Subcutaneous abdominal adipose tissue (tissue), 5 donors: ENCODE measurements at regions not wholly inside any gene's neighbourhood (a gene's known extent, or its start where the extent isn't known, plus 50 kb on each side); places are given as distances from the start of the nearest gene placed in this dataset.
A peak's percentile ranks its signal among the peaks of the same experiment; 100 is the strongest.

ENCODE experiments used
- H3K27ac ChIP-seq: one replicate; pipeline ENCODE4 v1.7.0; 2013; ENCODE audit warnings: low read depth, mild to moderate bottlenecking, inconsistent platforms, low read length, moderate library complexity
- H3K27me3 ChIP-seq, 5 donors: one replicate each; pipeline ENCODE4 v1.7.0; 2013; ENCODE audit warnings: low read length in 5 of 5, inconsistent platforms in 1 of 5; ENCODE audit not compliant: control insufficient read depth in 5 of 5, insufficient read depth in 4 of 5
- H3K36me3 ChIP-seq, 5 donors: one replicate each; pipeline ENCODE4 v1.7.0; 2013; ENCODE audit warnings: low read length in 5 of 5; ENCODE audit not compliant: control insufficient read depth in 5 of 5, insufficient read depth in 5 of 5
- H3K4me1 ChIP-seq, 5 donors: one replicate each; pipeline ENCODE4 v1.7.0; 2013; ENCODE audit warnings: low read length in 5 of 5, mild to moderate bottlenecking in 3 of 5, moderate library complexity in 1 of 5; ENCODE audit not compliant: control insufficient read depth in 5 of 5, insufficient read depth in 5 of 5
- H3K4me3 ChIP-seq, 5 donors: one replicate each; pipeline ENCODE4 v1.7.0; 2013; ENCODE audit warnings: low read length in 5 of 5, low read depth in 1 of 5
- H3K9ac ChIP-seq, 5 donors: one replicate each; pipeline ENCODE4 v1.7.0; 2013; ENCODE audit warnings: low read length in 5 of 5, mild to moderate bottlenecking in 4 of 5, moderate library complexity in 3 of 5
- H3K9me3 ChIP-seq, 5 donors: one replicate each; pipeline ENCODE4 v1.7.0; 2013; ENCODE audit warnings: low read length in 5 of 5; ENCODE audit not compliant: control insufficient read depth in 5 of 5
- donor health status: healthy.
- donor health status: healthy.
- donor health status: healthy.
- donor health status: healthy.
- donor health status: healthy.

DNA sequence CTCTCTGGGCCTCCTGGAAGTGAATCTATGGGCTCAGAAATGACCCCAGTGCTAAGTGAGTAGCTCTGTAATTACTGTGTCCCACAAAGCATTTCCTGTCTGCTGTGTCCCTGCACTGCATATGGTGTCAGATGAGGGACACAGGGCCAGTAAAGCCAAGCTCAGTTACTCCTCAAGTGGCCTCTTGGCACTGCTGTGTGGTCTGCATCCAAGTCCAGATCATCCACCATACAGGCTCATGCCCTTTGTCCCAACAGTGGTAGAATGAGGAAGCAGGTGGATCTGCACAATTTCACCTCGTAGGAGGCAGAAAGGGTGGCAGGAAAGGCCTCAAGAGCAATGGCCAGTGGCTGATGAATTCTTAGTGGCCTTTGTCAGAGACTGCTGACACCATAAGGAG lies 146.8 kb downstream of the SOX9 start:
- Histone ChIP-seq H3K4me3 (no peak overlapping the region), H3K27ac (no peak overlapping the region), H3K9me3 (no peaks in the 10 kb centered on the region), H3K4me1 (peaks cover 3 to 15% (median 9%) of the 10 kb centered on the region in 5 donors), H3K9ac (no peak overlapping the region), H3K36me3 (no peaks in the 10 kb centered on the region), H3K27me3 (peaks cover 0 to 6% (median 0%) of the 10 kb centered on the region in 5 donors)

DNA sequence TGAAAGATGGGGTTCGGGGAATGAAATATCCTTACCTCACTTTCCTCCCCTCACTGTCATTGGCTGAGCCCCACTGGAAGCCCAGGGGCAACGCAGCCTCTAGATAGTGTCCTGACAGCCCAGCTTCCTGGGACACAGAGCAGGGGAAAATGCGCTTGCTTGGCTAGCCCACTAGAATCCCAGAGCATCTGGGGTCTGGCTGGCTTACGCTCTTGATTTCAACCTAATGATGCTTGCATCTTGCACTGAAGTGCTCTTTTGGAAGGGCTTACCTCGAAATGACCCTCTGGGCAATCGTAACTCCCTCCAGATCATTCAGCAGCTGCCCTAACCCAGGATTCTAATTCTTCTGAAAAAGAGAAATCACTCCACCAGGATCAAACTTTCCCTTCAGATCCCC lies 147.6 kb downstream of the SOX9 start:
- no peaks in the 10 kb centered on the region for H3K36me3 ChIP-seq
- no peak overlapping the region for H3K27ac ChIP-seq
- H3K9me3 ChIP-seq, result no peaks in the 10 kb centered on the region
- H3K4me1 ChIP-seq, result peaks cover 3 to 15% (median 9%) of the 10 kb centered on the region in 5 donors
- H3K4me3 ChIP-seq, result no peak overlapping the region
- peaks cover 0 to 6% (median 0%) of the 10 kb centered on the region in 5 donors for H3K27me3 ChIP-seq
- H3K9ac ChIP-seq, result no peak overlapping the region

DNA sequence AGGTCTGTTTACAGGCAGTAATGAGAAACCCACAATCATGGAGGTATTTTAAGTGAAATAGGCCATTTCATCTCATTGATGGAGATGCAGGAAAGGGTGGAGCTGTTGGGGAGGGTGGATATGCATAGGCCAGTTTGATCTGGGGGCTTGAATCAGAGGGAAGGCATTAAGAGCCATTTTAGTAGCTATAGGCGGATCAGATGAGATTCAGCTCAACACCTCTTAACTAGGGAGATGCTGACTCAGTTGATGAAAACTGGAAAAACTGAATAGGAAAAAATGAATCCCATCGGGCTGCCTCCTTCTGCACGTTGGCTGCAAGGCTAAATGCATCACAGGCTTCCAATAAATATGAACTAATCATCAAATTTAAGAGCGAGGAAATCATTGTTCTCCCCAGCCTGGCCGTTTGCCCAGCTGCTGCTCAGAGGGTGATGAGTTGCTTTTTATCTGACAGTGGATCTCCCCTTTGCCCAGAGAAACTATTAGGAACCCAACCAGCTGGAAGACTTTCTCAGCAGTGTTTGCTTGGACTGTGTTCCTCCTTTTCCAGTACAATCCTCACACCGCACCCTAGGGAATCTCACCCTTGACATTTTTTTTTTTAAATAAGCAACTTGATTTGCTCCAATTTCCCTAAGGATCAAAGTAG lies 149.6 kb downstream of the SOX9 start:
- H3K27me3 ChIP-seq, result peaks cover 0 to 6% (median 0%) of the 10 kb centered on the region in 5 donors
- no peaks in the 10 kb centered on the region for H3K36me3 ChIP-seq
- peak overlapping the region in 2 of 5 donors; percentile 16 to 27 for H3K9ac ChIP-seq
- H3K4me3 ChIP-seq, result no peak overlapping the region
- H3K9me3 ChIP-seq, result no peaks in the 10 kb centered on the region
- H3K4me1 ChIP-seq, result peaks cover 3 to 15% (median 9%) of the 10 kb centered on the region in 5 donors
- H3K27ac ChIP-seq, result peak overlapping the region; percentile 46

DNA sequence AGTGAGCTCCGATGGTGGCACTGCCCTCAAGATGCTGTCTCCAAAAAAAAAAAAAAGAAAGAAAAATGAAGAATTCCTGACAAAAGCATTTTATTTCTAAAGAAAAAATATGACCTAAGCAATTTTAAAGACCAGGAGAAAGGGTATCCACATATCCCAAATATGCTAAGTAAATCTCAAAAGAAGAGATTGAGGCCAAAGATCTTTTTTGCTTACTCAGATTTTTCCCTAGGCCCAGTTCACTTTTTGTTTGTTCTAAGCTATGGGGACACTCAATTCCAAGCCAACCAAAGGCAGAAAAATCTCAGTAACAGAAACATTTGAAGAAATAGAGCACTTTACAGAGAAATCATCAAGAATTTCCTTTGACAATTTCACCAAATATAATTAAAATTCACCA lies 150.8 kb downstream of the SOX9 start:
- Histone ChIP-seq H3K27ac (no peak overlapping the region), H3K4me1 (peaks cover 3 to 15% (median 9%) of the 10 kb centered on the region in 5 donors), H3K9me3 (peaks cover 0 to 2% (median 0%) of the 10 kb centered on the region in 5 donors), H3K36me3 (no peaks in the 10 kb centered on the region), H3K27me3 (peaks cover 0 to 10% (median 0%) of the 10 kb centered on the region in 5 donors), H3K4me3 (no peak overlapping the region), H3K9ac (no peak overlapping the region)

DNA sequence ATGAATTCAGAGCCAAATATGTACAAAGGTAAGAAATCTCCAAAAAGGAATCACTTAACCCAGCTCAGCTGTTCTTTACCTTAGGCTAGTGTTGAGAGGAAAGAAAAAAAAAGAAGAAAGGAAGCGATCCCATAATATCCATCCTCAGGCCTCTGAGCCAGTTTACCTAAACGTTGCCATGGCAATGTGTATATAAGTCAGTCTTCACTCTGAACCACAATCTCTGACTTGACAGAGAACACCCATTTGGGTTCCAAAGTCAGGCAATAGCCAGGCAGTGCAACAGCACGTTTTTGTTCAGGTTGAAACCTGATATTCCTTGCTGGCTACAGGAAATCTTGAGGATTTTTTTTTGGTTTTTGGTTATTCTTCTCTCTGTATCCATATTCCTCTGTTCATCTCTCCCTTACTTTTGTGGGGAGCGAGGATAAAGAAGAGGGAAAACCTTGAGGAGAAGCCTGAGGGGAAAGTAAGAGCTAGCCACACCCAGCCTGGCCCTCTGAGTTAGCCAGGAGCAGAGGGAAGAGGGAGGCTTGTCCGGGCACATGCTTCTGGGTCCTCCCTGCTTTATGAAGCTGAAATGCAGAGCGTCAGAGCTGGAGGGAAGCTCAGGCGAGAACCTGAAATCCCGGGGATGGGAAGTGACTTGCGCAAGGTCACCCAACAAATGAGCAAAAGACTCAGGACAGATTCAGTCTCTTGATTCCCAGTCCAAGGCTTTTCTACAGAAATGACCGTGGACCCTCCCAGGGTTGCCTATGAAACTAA lies 152.7 kb downstream of the SOX9 start:
- Histone ChIP-seq H3K4me3 (no peak overlapping the region), H3K27ac (no peak overlapping the region)

DNA sequence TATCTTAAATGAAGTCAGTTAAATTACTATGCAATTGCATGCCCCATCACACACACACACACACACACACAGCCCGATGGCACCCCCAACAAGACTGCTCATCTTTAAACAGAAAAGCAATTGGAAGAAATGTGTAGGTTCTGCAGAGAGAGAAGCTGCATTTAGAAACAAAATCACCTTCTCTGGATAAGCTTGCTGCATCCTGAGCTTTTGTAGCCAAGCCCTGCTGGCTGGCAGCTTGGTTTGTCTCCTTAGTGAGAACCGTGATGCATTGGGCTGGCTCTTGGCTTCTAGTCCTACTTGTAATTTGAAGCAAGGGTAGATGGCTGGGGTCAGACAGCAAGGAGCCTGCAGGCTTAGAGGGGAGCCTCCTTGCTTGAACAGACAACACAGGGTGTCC lies 153.8 kb downstream of the SOX9 start:
- peaks cover 0 to 4% (median 0%) of the 10 kb centered on the region in 5 donors for H3K9me3 ChIP-seq
- H3K4me3 ChIP-seq, result no peak overlapping the region
- no peaks in the 10 kb centered on the region for H3K36me3 ChIP-seq
- H3K9ac ChIP-seq, result no peak overlapping the region
- H3K4me1 ChIP-seq, result peaks cover 3 to 15% (median 9%) of the 10 kb centered on the region in 5 donors
- H3K27me3 ChIP-seq, result peaks cover 0 to 10% (median 0%) of the 10 kb centered on the region in 5 donors
- no peak overlapping the region for H3K27ac ChIP-seq

More for the DNA sequence above, 152.7 kb downstream of the SOX9 start:
- Histone ChIP-seq H3K27me3 (peaks cover 0 to 10% (median 0%) of the 10 kb centered on the region in 5 donors), H3K9me3 (peaks cover 0 to 4% (median 0%) of the 10 kb centered on the region in 5 donors), H3K36me3 (no peaks in the 10 kb centered on the region), H3K9ac (no peak overlapping the region), H3K4me1 (peaks cover 3 to 15% (median 9%) of the 10 kb centered on the region in 5 donors)

DNA sequence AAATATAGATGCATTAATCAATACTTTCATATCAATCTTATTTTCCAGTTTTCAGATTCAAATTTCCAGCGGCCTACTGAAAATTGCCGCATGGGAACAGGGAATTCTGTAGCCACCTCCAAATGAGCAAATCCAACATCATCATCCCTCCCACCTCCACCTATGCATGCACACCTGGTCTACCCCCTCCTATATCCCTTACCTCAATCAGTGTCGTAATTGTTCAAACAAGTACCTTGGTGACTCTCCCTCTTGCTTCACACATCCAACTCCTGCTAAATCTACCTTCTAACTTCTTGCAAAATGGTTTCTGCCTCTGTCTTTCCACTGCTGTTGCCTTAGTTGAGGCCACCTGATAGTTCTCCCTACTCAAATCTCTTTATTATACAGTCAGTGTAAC lies 160.1 kb downstream of the SOX9 start:
- H3K27me3 ChIP-seq, result peaks cover 0 to 7% (median 0%) of the 10 kb centered on the region in 5 donors
- H3K9me3 ChIP-seq, result peaks cover 0 to 4% (median 0%) of the 10 kb centered on the region in 5 donors
- no peak overlapping the region for H3K9ac ChIP-seq
- H3K4me3 ChIP-seq, result no peak overlapping the region
- no peaks in the 10 kb centered on the region for H3K36me3 ChIP-seq
- no peak overlapping the region for H3K27ac ChIP-seq
- no peaks in the 10 kb centered on the region for H3K4me1 ChIP-seq

DNA sequence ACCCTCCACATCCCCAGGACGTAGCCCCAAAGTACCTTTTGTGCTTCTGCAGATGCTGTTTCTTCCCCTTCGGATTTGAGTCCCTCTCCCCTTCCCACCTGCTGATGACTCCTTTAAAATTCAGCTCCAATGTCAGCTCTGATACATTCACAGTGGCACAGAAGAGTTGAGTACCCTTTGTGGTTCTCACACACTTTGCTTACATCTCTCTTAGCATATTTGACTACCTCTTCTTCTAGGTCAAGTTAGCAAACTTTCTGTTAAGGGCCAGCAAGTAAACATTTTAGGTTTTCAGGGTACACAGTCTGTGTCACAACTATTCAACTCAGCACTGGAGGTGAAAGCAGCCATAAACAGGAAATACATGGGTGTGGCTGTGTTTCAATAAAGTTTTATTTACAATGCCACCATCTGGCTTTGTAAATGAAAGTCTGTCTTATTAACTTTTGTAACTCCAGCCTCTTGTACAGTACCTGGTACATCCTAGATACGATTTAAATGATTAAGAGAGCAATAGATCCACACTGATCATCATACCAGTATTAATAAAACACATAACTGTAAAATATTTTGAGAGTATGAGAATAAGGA lies 161.7 kb downstream of the SOX9 start:
- Histone ChIP-seq H3K36me3 (no peaks in the 10 kb centered on the region), H3K4me3 (no peak overlapping the region), H3K9me3 (no peaks in the 10 kb centered on the region), H3K9ac (no peak overlapping the region), H3K4me1 (no peaks in the 10 kb centered on the region), H3K27ac (no peak overlapping the region), H3K27me3 (peaks cover 0 to 2% (median 0%) of the 10 kb centered on the region in 5 donors)

DNA sequence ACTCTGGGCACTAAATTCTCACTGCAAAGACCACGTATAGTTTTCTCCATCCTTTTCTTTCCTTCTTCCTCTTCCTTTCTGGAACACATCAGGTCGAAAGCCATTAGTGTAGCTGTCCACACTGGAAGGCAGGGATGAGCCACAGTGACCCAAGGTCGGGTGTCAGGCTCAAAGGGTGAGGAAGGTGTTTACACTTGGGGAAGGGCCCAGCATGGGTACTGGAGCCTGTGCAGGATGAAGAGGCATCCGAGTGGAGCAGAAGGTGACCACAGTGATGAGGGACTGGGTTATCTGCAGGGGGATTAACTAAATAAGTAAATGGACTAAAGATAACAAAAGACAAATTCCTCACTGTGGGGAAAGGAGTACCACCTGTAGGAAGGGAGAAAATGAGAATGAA lies 164.0 kb downstream of the SOX9 start:
- Histone ChIP-seq H3K27me3 (peaks cover 0 to 2% (median 0%) of the 10 kb centered on the region in 5 donors), H3K27ac (no peak overlapping the region), H3K4me3 (no peak overlapping the region), H3K9ac (no peak overlapping the region), H3K4me1 (no peaks in the 10 kb centered on the region), H3K9me3 (no peaks in the 10 kb centered on the region), H3K36me3 (no peaks in the 10 kb centered on the region)

DNA sequence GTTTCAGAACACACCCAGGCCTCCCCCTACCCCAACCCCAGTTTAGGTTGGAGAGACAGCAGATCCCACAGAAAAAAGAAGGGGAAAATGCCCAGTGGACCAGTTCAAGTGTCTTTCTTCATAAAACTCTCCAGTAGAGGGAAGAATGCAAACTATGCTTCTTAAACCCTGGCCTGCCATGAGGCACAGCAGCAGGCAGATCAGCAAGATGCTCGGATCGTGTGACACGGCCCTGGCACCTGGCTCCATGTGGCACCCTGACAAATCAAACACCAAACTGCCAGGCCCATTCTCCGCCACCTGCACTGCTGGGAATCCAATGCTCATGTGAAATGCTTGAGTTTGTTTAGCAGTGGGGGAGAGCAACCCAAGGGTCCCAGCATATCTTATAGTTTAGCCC lies 166.8 kb downstream of the SOX9 start:
- H3K9me3 ChIP-seq, result no peaks in the 10 kb centered on the region
- H3K36me3 ChIP-seq, result no peaks in the 10 kb centered on the region
- no peaks in the 10 kb centered on the region for H3K27me3 ChIP-seq
- H3K27ac ChIP-seq, result no peak overlapping the region
- H3K4me1 ChIP-seq, result no peaks in the 10 kb centered on the region
- H3K4me3 ChIP-seq, result no peak overlapping the region
- no peak overlapping the region for H3K9ac ChIP-seq
